ENCODE measurements at regions not wholly inside any gene's neighbourhood (a gene's known extent, or its start where the extent isn't known, plus 50 kb on each side); places are given as distances from the start of the nearest gene placed in this dataset.

GRCh38 chr2:200044453-200044852, 89.1 kb downstream of the MAIP1 start:
- no peak for DNase-seq (ENCODE audit: low read depth in 1 of 2, low spot score in 1 of 2)
- TF ChIP-seq GABPA (IDR thresholded peaks at IDR 0.05; ENCODE audit: low read depth) (no peak), POLR2AphosphoS5 (IDR thresholded peaks at IDR 0.05; ENCODE audit: low read depth) (no peak), CTCF (IDR thresholded peaks at IDR 0.05; ENCODE audit: insufficient read depth, low read length) (no peak), REST (IDR thresholded peaks at IDR 0.05; ENCODE audit: insufficient replicate concordance, low read depth) (no peak), SPI1 (IDR thresholded peaks at IDR 0.05; ENCODE audit: borderline replicate concordance, low read depth) (no peak)
- Histone ChIP-seq H3K27ac (replicated peaks) (no peak overlapping the region), H3K27me3 (ENCODE audit: insufficient read depth, poor library complexity, severe bottlenecking) (peaks cover 2% of the 10 kb centered on the region), H3K4me3 (replicated peaks; ENCODE audit: insufficient read depth, low read length) (no peak overlapping the region)

GRCh38 chr2:200048421-200048820, 93.0 kb downstream of the MAIP1 start:
- no peak for DNase-seq (ENCODE audit: low read depth in 1 of 2, low spot score in 1 of 2)
- Histone ChIP-seq H3K4me3 (replicated peaks; ENCODE audit: insufficient read depth, low read length) (no peak overlapping the region), H3K27ac (replicated peaks) (no peak overlapping the region), H3K27me3 (ENCODE audit: insufficient read depth, poor library complexity, severe bottlenecking) (no peaks in the 10 kb centered on the region)
- TF ChIP-seq SPI1 (IDR thresholded peaks at IDR 0.05; ENCODE audit: borderline replicate concordance, low read depth) (no peak), REST (IDR thresholded peaks at IDR 0.05; ENCODE audit: insufficient replicate concordance, low read depth) (no peak), CTCF (IDR thresholded peaks at IDR 0.05; ENCODE audit: insufficient read depth, low read length) (no peak), GABPA (IDR thresholded peaks at IDR 0.05; ENCODE audit: low read depth) (no peak), POLR2AphosphoS5 (IDR thresholded peaks at IDR 0.05; ENCODE audit: low read depth) (no peak)

- H3K27ac ChIP-seq (replicated peaks) = no peak overlapping the region
- DNase-seq (ENCODE audit: low read depth in 1 of 2, low spot score in 1 of 2) = no peak
- no peak for TF ChIP-seq CTCF (IDR thresholded peaks at IDR 0.05; ENCODE audit: insufficient read depth, low read length)
- no peak for TF ChIP-seq REST (IDR thresholded peaks at IDR 0.05; ENCODE audit: insufficient replicate concordance, low read depth)
- no peak for TF ChIP-seq GABPA (IDR thresholded peaks at IDR 0.05; ENCODE audit: low read depth)
- TF ChIP-seq SPI1 (IDR thresholded peaks at IDR 0.05; ENCODE audit: borderline replicate concordance, low read depth) = no peak
- TF ChIP-seq POLR2AphosphoS5 (IDR thresholded peaks at IDR 0.05; ENCODE audit: low read depth) = no peak
- H3K4me3 ChIP-seq (replicated peaks; ENCODE audit: insufficient read depth, low read length) = no peak overlapping the region
- H3K27me3 ChIP-seq (ENCODE audit: insufficient read depth, poor library complexity, severe bottlenecking) = no peaks in the 10 kb centered on the region
These were observed 93.7 kb downstream of the MAIP1 start for GRCh38 chr2:200049086-200049485.

Measured in HL-60 (cell line).